HG03432 (cell line): ENCODE measurements at regions not wholly inside any gene's neighbourhood (a gene's known extent, or its start where the extent isn't known, plus 50 kb on each side); places are given as distances from the start of the nearest gene placed in this dataset.
"Not testable (repeated sequence)": the region's sequence is repeated elsewhere in the genome, so short reads cannot be mapped to it uniquely, and the experiment has no call there.

Experiments used
- ATAC-seq: cut with Tn5 transposase; IDR thresholded peaks from one replicate; pipeline ENCODE4 v1.9.1; 2021; ENCODE audit warnings: mild to moderate bottlenecking, moderate library complexity; ENCODE audit not compliant: unreplicated experiment

GRCh38 chr7:16369855-16370254 is 51.5 kb downstream of the CRPPA start:
- ATAC-seq: no peak

GRCh38 chr7:16369309-16369708 is 52.0 kb downstream of the CRPPA start:
- not testable (repeated sequence) for ATAC-seq

- no peak for ATAC-seq
Measured at GRCh38 chr7:16368885-16369284, 52.5 kb downstream of the CRPPA start.

- ATAC-seq: no peak
Measured at GRCh38 chr7:16367115-16367514, 54.2 kb downstream of the CRPPA start.

GRCh38 chr7:16365952-16366351 is 55.4 kb downstream of the CRPPA start:
- no peak for ATAC-seq

- peak; percentile 51 for ATAC-seq
Measured at GRCh38 chr7:16365177-16365576, 56.2 kb downstream of the CRPPA start.

GRCh38 chr7:16359216-16359615 is 62.1 kb downstream of the CRPPA start:
- no peak for ATAC-seq

GRCh38 chr7:16357921-16358320 is 63.4 kb downstream of the CRPPA start:
- no peak for ATAC-seq

GRCh38 chr7:16357474-16357873 is 63.9 kb downstream of the CRPPA start:
- no peak for ATAC-seq

- ATAC-seq: no peak
Measured at GRCh38 chr7:16356301-16356958, 64.9 kb downstream of the CRPPA start.

GRCh38 chr7:16354573-16354972 is 66.8 kb downstream of the CRPPA start:
- no peak for ATAC-seq

- ATAC-seq: no peak
Measured at GRCh38 chr7:16353226-16353625, 68.1 kb downstream of the CRPPA start.

GRCh38 chr7:16350634-16351033 is 70.7 kb downstream of the CRPPA start:
- peak; percentile 68 for ATAC-seq

- ATAC-seq: no peak
Measured at GRCh38 chr7:16348251-16348650, 73.1 kb downstream of the CRPPA start.

GRCh38 chr7:16347827-16348192 is 73.5 kb downstream of the CRPPA start:
- no peak for ATAC-seq

- ATAC-seq: no peak
Measured at GRCh38 chr7:16347066-16347826, 74.1 kb downstream of the CRPPA start.

- peak; percentile 76 for ATAC-seq
Measured at GRCh38 chr7:16345979-16346958, 75.1 kb downstream of the CRPPA start.

GRCh38 chr7:16344927-16345326 is 76.4 kb downstream of the CRPPA start:
- no peak for ATAC-seq

GRCh38 chr7:16343612-16344011 is 77.7 kb downstream of the CRPPA start:
- no peak for ATAC-seq

- ATAC-seq: no peak
Measured at GRCh38 chr7:16338065-16338464, 83.3 kb downstream of the CRPPA start.

GRCh38 chr7:16326106-16326505 is 95.2 kb downstream of the CRPPA start:
- ATAC-seq: no peak
